GM12878 (cell line): ENCODE measurements at regions not wholly inside any gene's neighbourhood (a gene's known extent, or its start where the extent isn't known, plus 50 kb on each side); places are given as distances from the start of the nearest gene placed in this dataset.

Source experiments
- ATAC-seq: fragments of 200-7000 bp; cut with Tn5 transposase; 3 replicates; pipeline ENCODE4 v1.9.1; 2020; ENCODE audit warnings: mild to moderate bottlenecking, moderate library complexity
- BruUV-seq: library from RNA; stranded (reverse); fragments of 400-500 nt; replicated peaks from 2 replicates; lab custom pipeline; 2021; lab: Mats Ljungman, UMichigan
- CTCF ChIA-PET: fragments of 300-600 bp; sonication (Branson Sonifier 250); formaldehyde crosslinking; extraction: SDS; loops from one replicate; lab custom pipeline; 2021; ENCODE audit warnings: inconsistent platforms; lab: Yijun Ruan, JAX
- POLR2A ChIA-PET: fragments of 350-600 bp; formaldehyde crosslinking; extraction: SDS; loops from one replicate; lab custom pipeline; 2021; ENCODE audit warnings: inconsistent platforms; lab: Charles Lee
- RAD21 ChIA-PET: fragments of 300-600 bp; sonication (Branson Sonifier 250); formaldehyde crosslinking; loops from one replicate; lab custom pipeline; 2023; ENCODE audit warnings: antibody characterized with exemption; ENCODE audit not compliant: unreplicated experiment; lab: Charles Lee
- SMC1A ChIA-PET: fragments of 300-600 bp; sonication (Branson Sonifier 250); formaldehyde crosslinking; loops from one replicate; lab custom pipeline; 2023; ENCODE audit not compliant: unreplicated experiment, uncharacterized antibody; lab: Charles Lee
- DNase-seq: peaks from one replicate; pipeline ENCODE4 v3.0.0-alpha.2; 2011; ENCODE audit warnings: low read depth, low spot score
- FAIRE-seq: peaks from 3 replicates; lab custom pipeline; 2011; peaks lifted over from hg19 to GRCh38; lab: Jason Lieb, UNC
- H2AFZ ChIP-seq: 2 replicates; pipeline ENCODE4 v1.6.0; 2011; ENCODE audit warnings: low read depth, low read length, control low read depth; ENCODE audit not compliant: control insufficient read depth
- H3K27ac ChIP-seq: 2 replicates; pipeline ENCODE4 v1.5.1; 2011; ENCODE audit warnings: control low read depth; ENCODE audit not compliant: control insufficient read depth, insufficient read depth
- H3K27me3 ChIP-seq, 2 experiments: replicated peaks in 1 of 2; 2 replicates each; pipeline versions ENCODE4 v1.6.0 to v1.6.1; 2011; ENCODE audit warnings: low read length in 1 of 2; ENCODE audit not compliant: control insufficient read depth in 2 of 2, insufficient read depth in 2 of 2
- H3K36me3 ChIP-seq, 2 experiments: 2 replicates each; pipeline ENCODE4 v1.5.1; 2011; ENCODE audit warnings: low read length in 1 of 2; ENCODE audit not compliant: control insufficient read depth in 2 of 2, insufficient read depth in 2 of 2
- H3K4me1 ChIP-seq: 2 replicates; pipeline ENCODE4 v1.6.1; 2011; ENCODE audit warnings: mild to moderate bottlenecking, low read length, moderate library complexity, mixed read lengths; ENCODE audit not compliant: control insufficient read depth, insufficient read depth
- H3K4me2 ChIP-seq: 2 replicates; pipeline ENCODE4 v1.6.0; 2011; ENCODE audit warnings: control low read depth; ENCODE audit not compliant: control insufficient read depth, insufficient read depth
- H3K4me3 ChIP-seq: fragments of 200-600 bp; sonication (generic); 2 replicates; pipeline ENCODE4 v1.5.1; 2016
- H3K79me2 ChIP-seq: 2 replicates; pipeline ENCODE4 v1.6.0; 2011; ENCODE audit warnings: low read length; ENCODE audit not compliant: control insufficient read depth, insufficient read depth
- H3K9ac ChIP-seq: 2 replicates; pipeline ENCODE4 v1.8.0; 2011; ENCODE audit warnings: low read length, control low read depth, mixed read lengths; ENCODE audit not compliant: control insufficient read depth, insufficient read depth
- H3K9me3 ChIP-seq: replicated peaks from 3 replicates; pipeline ENCODE4 v1.5.1; 2011; ENCODE audit warnings: mild to moderate bottlenecking, low read length; ENCODE audit not compliant: control insufficient read depth, insufficient read depth
- H4K20me1 ChIP-seq: 2 replicates; pipeline ENCODE4 v1.6.0; 2011; ENCODE audit not compliant: control insufficient read depth, insufficient read depth
- CBX3 ChIP-seq: fragments of 200-600 bp; sonication (generic); IDR thresholded peaks from 2 replicates; pipeline ENCODE4 v1.6.1; 2016; ENCODE audit warnings: low read depth, borderline replicate concordance
- EGR1 ChIP-seq, 2 experiments: IDR thresholded peaks; 1 replicate in 1 of 2; 2 replicates in 1 of 2; pipeline ENCODE4 v1.6.1; 2011 to 2012; ENCODE audit warnings: low read depth in 2 of 2, low read length in 2 of 2, borderline replicate concordance in 1 of 2, mild to moderate bottlenecking in 1 of 2, moderate library complexity in 1 of 2
- IRF3 ChIP-seq: fragments of 450-650 bp; IDR thresholded peaks from 2 replicates; pipeline ENCODE4 v1.6.1; 2014; ENCODE audit warnings: mild to moderate bottlenecking
- KAT2A ChIP-seq: conservative IDR thresholded peaks from 2 replicates; pipeline ENCODE4 v1.6.1; 2011; ENCODE audit warnings: low read depth, low read length; ENCODE audit not compliant: control insufficient read depth
- MEF2B ChIP-seq: fragments of 450-650 bp; IDR thresholded peaks from 2 replicates; pipeline ENCODE4 v1.6.1; 2018; ENCODE audit warnings: mild to moderate bottlenecking, moderate library complexity; ENCODE audit not compliant: partially characterized antibody, poor library complexity, severe bottlenecking
- NFIC ChIP-seq: IDR thresholded peaks from 2 replicates; pipeline ENCODE4 v1.6.1; 2012; ENCODE audit warnings: low read depth, mild to moderate bottlenecking, inconsistent platforms, low read length, moderate library complexity
- NR2C2 ChIP-seq: IDR thresholded peaks from 2 replicates; pipeline ENCODE4 v1.6.1; 2011; ENCODE audit warnings: borderline replicate concordance, low read depth; ENCODE audit not compliant: control insufficient read depth, insufficient read length
- RBBP5 ChIP-seq: fragments of 200-600 bp; sonication (generic); conservative IDR thresholded peaks from 2 replicates; pipeline ENCODE4 v1.6.1; 2016
- RELB ChIP-seq: fragments of 450-650 bp; IDR thresholded peaks from 2 replicates; pipeline ENCODE4 v1.6.1; 2017; ENCODE audit warnings: low read depth, mild to moderate bottlenecking, moderate library complexity
- WGBS: methylation state at CpG from one replicate; pipeline ENCODE4 v1.1.6; 2016; ENCODE audit warnings: low lambda C conversion rate; ENCODE audit not compliant: insufficient replicate concordance, insufficient coverage; ENCODE audit errors: missing lambda C conversion rate; 5-methylcytosine and 5-hydroxymethylcytosine counted together
- in situ Hi-C: fragments of 300-500 bp; cut with MboI; formaldehyde crosslinking; loops from 9 replicates; pipeline ENCODE4 v1.14.3; 2018; ENCODE audit warnings: mixed read lengths
- intact Hi-C: fragments of 100-400 bp; cut with micrococcal nuclease; formaldehyde crosslinking; loops from one replicate; pipeline ENCODE4 v1.14.2; 2022; ENCODE audit not compliant: unreplicated experiment

- Histone ChIP-seq H2AFZ (no peak overlapping the region), H3K4me2 (no peak overlapping the region), H3K4me3 (no peak overlapping the region), H3K9me3 (no peaks in the 10 kb centered on the region), H3K27me3 (peaks cover 3 to 7% of the 10 kb centered on the region in 2 experiments; a peak in 3 of 4 replicates), H4K20me1 (no peaks in the 10 kb centered on the region), H3K4me1 (no peaks in the 10 kb centered on the region), H3K79me2 (no peaks in the 10 kb centered on the region), H3K36me3 (no peaks in the 10 kb centered on the region), H3K27ac (no peak overlapping the region), H3K9ac (no peak overlapping the region)
- ChIA-PET CTCF (no interaction called here), POLR2A (no interaction called here), SMC1A (interaction anchor here (0.6 kb wide), 1 partner anchor 67 kb away, joined by 3 read pairs; no protein-coding TSS in a partner anchor), RAD21 (no interaction called here)
- BruUV-seq = no TSS peak
- no peak for FAIRE-seq
- no peak for DNase-seq
- ATAC-seq = no peak
- intact Hi-C loops = no loop called here
- in situ Hi-C loops = no loop called here
- no peak for TF ChIP-seq RBBP5
- no peak for TF ChIP-seq IRF3
- TF ChIP-seq RELB = no peak
- TF ChIP-seq KAT2A = no peak
- no peak for TF ChIP-seq NFIC
- 20% methylated on average over 3 of the region's 3 CpGs for WGBS
These were observed 514.0 kb downstream of the BUD13 start for GRCh38 chr11:116258821-116259220.

DNA sequence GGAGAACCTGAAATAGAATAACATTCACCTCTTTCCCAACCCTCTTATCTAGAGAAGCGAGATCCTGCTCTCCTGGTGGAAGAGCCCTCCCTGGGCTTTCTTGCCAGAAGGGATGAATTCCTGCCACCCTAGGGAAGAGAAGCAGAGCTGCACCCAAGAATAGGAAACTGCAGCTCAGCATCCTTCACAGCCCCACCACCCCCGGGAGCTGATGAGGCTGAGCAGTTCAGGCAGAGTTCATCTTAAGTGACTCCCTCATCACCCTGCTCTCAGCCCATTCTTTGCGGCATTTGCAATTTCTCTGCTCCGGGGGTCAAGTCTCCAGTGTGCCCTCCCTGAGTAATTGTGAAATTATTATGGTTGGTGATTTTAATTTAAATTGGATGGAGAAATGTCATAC lies 514.9 kb downstream of the BUD13 start:
- Histone ChIP-seq H3K9ac (no peak overlapping the region), H3K27me3 (peaks cover 5 to 6% of the 10 kb centered on the region in 2 experiments; a peak in 3 of 4 replicates), H3K36me3 (no peaks in the 10 kb centered on the region), H3K9me3 (no peaks in the 10 kb centered on the region), H3K4me1 (no peaks in the 10 kb centered on the region), H3K27ac (no peak overlapping the region), H3K4me3 (no peak overlapping the region), H3K4me2 (no peak overlapping the region), H3K79me2 (no peaks in the 10 kb centered on the region), H2AFZ (no peak overlapping the region), H4K20me1 (no peaks in the 10 kb centered on the region)
- WGBS = 31% methylated on average over 4 of the region's 4 CpGs
- in situ Hi-C loops (no loop called here), intact Hi-C loops (no loop called here)
- FAIRE-seq = no peak
- TF ChIP-seq EGR1 (IDR thresholded peaks at IDR 0.05; ENCODE audit: borderline replicate concordance in 1 of 2, low read depth in 2 of 2, low read length in 2 of 2) (no peak), NR2C2 (no peak), MEF2B (no peak), CBX3 (no peak)
- ChIA-PET RAD21 (no interaction called here), SMC1A (interaction anchor here (1.0 kb wide), 1 partner anchor 923 kb away, joined by 4 read pairs; no protein-coding TSS in a partner anchor), CTCF (no interaction called here), POLR2A (no interaction called here)
- no peak for ATAC-seq
- DNase-seq = no peak
- no TSS peak for BruUV-seq
